ENCODE measurements at regions not wholly inside any gene's neighbourhood (a gene's known extent, or its start where the extent isn't known, plus 50 kb on each side); places are given as distances from the start of the nearest gene placed in this dataset.

DNA sequence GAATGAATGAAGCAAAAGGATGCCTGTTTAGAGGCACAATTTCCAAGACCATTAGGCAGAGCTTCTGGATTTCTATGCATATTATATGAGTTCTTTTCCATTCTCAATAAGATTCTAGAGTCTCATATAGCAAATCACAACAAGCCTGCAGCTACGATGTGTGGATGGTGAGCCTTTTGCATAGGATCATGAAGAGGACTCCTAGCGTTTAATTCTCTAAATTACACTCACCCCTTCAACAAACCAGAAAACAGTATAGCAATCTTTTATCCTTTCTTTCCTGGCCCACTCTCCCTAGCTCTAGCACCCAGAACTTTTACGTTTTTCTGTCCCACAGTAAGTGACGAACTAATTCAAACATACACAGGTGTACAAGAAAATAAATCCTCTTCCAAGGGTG is 293.1 kb upstream of the KLHL29 start:
- Histone ChIP-seq H3K36me3 (ENCODE audit: low read length) (no peaks in the 10 kb centered on the region), H3F3A (ENCODE audit: insufficient read depth) (no peaks in the 10 kb centered on the region), H3K79me2 (ENCODE audit: insufficient read depth, low read length) (no peaks in the 10 kb centered on the region), H3K9me3 (ENCODE audit: insufficient read depth, low read length) (no peaks in the 10 kb centered on the region), H3K9ac (ENCODE audit: low read length) (no peak overlapping the region), H3K27me3 (ENCODE audit: low read length) (no peaks in the 10 kb centered on the region), H3K4me2 (ENCODE audit: low read depth, low read length, poor library complexity, severe bottlenecking) (no peak overlapping the region), H3K4me3 (ENCODE audit: insufficient read depth, low read length, poor library complexity, severe bottlenecking) (no peak overlapping the region), H4K20me1 (ENCODE audit: low read depth, low read length) (no peaks in the 10 kb centered on the region), H3K27ac (ENCODE audit: low read depth, low read length) (no peak overlapping the region), H3K9me2 (replicated peaks; ENCODE audit: insufficient read depth, low read length) (0 out of 2 replicates have a peak, but pooled peaks cover 1% of the 10 kb centered on the region), H2AFZ (ENCODE audit: low read depth, low read length, severe bottlenecking) (no peak overlapping the region)
- no peak for TF ChIP-seq EZH2phosphoT487 (conservative IDR thresholded peaks at IDR 0.05; ENCODE audit: low read length)
- TF ChIP-seq, protein P1, sequence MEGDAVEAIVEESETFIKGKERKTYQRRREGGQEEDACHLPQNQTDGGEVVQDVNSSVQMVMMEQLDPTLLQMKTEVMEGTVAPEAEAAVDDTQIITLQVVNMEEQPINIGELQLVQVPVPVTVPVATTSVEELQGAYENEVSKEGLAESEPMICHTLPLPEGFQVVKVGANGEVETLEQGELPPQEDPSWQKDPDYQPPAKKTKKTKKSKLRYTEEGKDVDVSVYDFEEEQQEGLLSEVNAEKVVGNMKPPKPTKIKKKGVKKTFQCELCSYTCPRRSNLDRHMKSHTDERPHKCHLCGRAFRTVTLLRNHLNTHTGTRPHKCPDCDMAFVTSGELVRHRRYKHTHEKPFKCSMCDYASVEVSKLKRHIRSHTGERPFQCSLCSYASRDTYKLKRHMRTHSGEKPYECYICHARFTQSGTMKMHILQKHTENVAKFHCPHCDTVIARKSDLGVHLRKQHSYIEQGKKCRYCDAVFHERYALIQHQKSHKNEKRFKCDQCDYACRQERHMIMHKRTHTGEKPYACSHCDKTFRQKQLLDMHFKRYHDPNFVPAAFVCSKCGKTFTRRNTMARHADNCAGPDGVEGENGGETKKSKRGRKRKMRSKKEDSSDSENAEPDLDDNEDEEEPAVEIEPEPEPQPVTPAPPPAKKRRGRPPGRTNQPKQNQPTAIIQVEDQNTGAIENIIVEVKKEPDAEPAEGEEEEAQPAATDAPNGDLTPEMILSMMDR (IDR thresholded peaks at IDR 0.05; ENCODE audit: insufficient read depth, low read length, poor library complexity, severe bottlenecking) = no peak

DNA sequence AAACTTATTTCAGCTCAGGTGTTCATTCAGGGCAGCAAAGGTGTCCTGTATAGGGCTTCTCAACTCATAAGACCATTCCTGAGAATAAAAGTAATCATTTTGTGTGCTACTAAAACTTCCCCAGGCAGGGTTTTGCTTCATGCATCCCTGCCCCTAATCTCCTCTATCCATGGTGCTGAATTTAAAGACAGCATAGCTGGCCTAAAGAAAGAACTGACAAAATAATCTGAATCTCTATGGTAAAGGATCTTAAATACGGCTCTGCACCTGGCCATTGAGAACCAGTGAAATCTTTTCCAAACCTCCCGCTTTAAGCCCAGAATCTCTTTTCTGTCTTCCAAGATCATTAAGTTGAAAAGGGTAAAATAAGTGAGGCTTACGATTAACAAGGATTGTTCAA is 292.1 kb upstream of the KLHL29 start:
- TF ChIP-seq, protein P1 (IDR thresholded peaks at IDR 0.05; ENCODE audit: insufficient read depth, low read length, poor library complexity, severe bottlenecking) = no peak
- TF ChIP-seq EZH2phosphoT487 (conservative IDR thresholded peaks at IDR 0.05; ENCODE audit: low read length) = no peak
- Histone ChIP-seq H3K4me2 (ENCODE audit: low read depth, low read length, poor library complexity, severe bottlenecking) (no peak overlapping the region), H4K20me1 (ENCODE audit: low read depth, low read length) (no peaks in the 10 kb centered on the region), H3K79me2 (ENCODE audit: insufficient read depth, low read length) (no peaks in the 10 kb centered on the region), H3F3A (ENCODE audit: insufficient read depth) (no peaks in the 10 kb centered on the region), H2AFZ (ENCODE audit: low read depth, low read length, severe bottlenecking) (no peak overlapping the region), H3K27me3 (ENCODE audit: low read length) (no peaks in the 10 kb centered on the region), H3K9me3 (ENCODE audit: insufficient read depth, low read length) (no peaks in the 10 kb centered on the region), H3K27ac (ENCODE audit: low read depth, low read length) (no peak overlapping the region), H3K36me3 (ENCODE audit: low read length) (no peaks in the 10 kb centered on the region), H3K4me3 (ENCODE audit: insufficient read depth, low read length, poor library complexity, severe bottlenecking) (no peak overlapping the region), H3K9ac (ENCODE audit: low read length) (no peak overlapping the region), H3K9me2 (replicated peaks; ENCODE audit: insufficient read depth, low read length) (no peaks in the 10 kb centered on the region)

DNA sequence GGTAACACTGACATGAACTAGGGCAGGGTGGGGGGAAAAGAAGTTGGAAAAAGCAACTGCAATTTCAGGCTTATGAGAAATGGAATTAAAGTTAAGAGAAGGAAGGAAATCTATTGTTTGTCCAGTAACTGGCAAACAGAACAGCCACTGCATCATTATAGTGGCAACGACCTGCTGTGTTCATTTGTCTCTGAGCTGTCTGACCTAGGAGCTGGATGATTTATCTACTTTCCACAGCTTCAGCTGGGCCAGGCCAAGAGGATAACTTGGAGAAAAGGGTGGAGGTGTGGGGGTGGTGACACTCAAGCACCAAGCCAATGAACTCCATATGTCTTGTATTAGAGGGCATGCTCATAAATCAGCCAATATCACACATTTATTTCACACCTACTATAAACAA is 291.5 kb upstream of the KLHL29 start:
- H3K9me3 ChIP-seq (ENCODE audit: insufficient read depth, low read length) = no peaks in the 10 kb centered on the region

More for the DNA sequence above, 291.5 kb upstream of the KLHL29 start:
- H3K9ac ChIP-seq (ENCODE audit: low read length) = no peak overlapping the region
- no peak overlapping the region for H3K4me2 ChIP-seq (ENCODE audit: low read depth, low read length, poor library complexity, severe bottlenecking)
- H3K4me3 ChIP-seq (ENCODE audit: insufficient read depth, low read length, poor library complexity, severe bottlenecking) = no peak overlapping the region
- no peak for TF ChIP-seq EZH2phosphoT487 (conservative IDR thresholded peaks at IDR 0.05; ENCODE audit: low read length)
- TF ChIP-seq, protein P1 (IDR thresholded peaks at IDR 0.05; ENCODE audit: insufficient read depth, low read length, poor library complexity, severe bottlenecking) = no peak
- no peaks in the 10 kb centered on the region for H3F3A ChIP-seq (ENCODE audit: insufficient read depth)
- no peaks in the 10 kb centered on the region for H3K79me2 ChIP-seq (ENCODE audit: insufficient read depth, low read length)
- H3K9me2 ChIP-seq (replicated peaks; ENCODE audit: insufficient read depth, low read length) = no peaks in the 10 kb centered on the region
- H4K20me1 ChIP-seq (ENCODE audit: low read depth, low read length) = no peaks in the 10 kb centered on the region
- no peaks in the 10 kb centered on the region for H3K36me3 ChIP-seq (ENCODE audit: low read length)
- H3K27ac ChIP-seq (ENCODE audit: low read depth, low read length) = no peak overlapping the region
- no peak overlapping the region for H2AFZ ChIP-seq (ENCODE audit: low read depth, low read length, severe bottlenecking)
- no peaks in the 10 kb centered on the region for H3K27me3 ChIP-seq (ENCODE audit: low read length)
